ENCODE measurements at regions not wholly inside any gene's neighbourhood (a gene's known extent, or its start where the extent isn't known, plus 50 kb on each side); places are given as distances from the start of the nearest gene placed in this dataset.
"Not testable (repeated sequence)": the region's sequence is repeated elsewhere in the genome, so short reads cannot be mapped to it uniquely, and the experiment has no call there.

DNA sequence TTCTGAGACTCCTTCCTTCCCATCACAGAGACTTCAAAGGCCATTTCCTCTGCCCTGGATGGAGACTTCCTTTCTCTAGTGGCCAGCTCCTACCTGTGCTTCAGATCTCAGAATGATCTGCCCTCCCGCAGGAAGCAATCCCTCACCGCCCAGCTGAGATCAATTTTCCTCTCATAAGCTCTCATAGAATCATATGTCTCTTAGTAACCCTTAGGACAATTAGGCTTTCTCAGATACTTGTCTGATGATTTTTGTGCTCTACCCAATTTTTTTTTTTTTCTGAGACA, 212.6 kb upstream of the PRSS58 start:
- no peak overlapping the region for H3K4me3 ChIP-seq (ENCODE audit: low read depth, low read length)
- TF ChIP-seq, protein P1, sequence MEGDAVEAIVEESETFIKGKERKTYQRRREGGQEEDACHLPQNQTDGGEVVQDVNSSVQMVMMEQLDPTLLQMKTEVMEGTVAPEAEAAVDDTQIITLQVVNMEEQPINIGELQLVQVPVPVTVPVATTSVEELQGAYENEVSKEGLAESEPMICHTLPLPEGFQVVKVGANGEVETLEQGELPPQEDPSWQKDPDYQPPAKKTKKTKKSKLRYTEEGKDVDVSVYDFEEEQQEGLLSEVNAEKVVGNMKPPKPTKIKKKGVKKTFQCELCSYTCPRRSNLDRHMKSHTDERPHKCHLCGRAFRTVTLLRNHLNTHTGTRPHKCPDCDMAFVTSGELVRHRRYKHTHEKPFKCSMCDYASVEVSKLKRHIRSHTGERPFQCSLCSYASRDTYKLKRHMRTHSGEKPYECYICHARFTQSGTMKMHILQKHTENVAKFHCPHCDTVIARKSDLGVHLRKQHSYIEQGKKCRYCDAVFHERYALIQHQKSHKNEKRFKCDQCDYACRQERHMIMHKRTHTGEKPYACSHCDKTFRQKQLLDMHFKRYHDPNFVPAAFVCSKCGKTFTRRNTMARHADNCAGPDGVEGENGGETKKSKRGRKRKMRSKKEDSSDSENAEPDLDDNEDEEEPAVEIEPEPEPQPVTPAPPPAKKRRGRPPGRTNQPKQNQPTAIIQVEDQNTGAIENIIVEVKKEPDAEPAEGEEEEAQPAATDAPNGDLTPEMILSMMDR (IDR thresholded peaks at IDR 0.05; ENCODE audit: low read depth, low read length), result no peak

DNA sequence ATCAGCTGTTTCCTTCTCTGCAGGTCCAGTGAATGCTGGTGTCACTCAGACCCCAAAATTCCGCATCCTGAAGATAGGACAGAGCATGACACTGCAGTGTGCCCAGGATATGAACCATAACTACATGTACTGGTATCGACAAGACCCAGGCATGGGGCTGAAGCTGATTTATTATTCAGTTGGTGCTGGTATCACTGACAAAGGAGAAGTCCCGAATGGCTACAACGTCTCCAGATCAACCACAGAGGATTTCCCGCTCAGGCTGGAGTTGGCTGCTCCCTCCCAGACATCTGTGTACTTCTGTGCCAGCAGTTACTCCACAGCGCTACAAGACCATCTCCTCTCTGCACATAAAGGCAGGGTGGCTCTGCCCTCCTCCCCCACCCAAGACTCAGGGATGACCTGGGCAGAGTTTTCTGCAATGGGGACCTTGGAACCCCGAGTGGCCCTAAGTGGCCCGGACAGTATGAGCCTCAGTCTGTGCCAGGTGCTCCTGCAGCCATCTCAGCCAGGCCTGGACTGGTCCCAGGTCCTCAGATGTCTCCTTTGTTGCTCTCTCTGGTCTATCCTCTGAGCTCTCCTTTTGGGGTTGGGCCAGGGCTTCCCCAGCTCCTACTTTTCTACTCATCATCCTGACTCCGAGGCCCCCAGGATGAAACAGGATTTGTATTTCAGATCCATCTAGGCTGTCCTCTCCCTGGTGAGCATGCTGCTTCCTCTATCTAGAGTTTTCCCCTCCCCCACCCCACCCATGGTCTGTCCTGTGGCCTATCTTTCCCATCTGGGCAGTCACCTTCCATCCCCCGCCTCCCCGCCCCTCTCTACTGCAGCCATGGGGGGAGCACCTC, 212.1 kb upstream of the PRSS58 start:
- no peak overlapping the region for H3K4me3 ChIP-seq (ENCODE audit: low read depth, low read length)
- TF ChIP-seq, protein P1 (IDR thresholded peaks at IDR 0.05; ENCODE audit: low read depth, low read length), result no peak

DNA sequence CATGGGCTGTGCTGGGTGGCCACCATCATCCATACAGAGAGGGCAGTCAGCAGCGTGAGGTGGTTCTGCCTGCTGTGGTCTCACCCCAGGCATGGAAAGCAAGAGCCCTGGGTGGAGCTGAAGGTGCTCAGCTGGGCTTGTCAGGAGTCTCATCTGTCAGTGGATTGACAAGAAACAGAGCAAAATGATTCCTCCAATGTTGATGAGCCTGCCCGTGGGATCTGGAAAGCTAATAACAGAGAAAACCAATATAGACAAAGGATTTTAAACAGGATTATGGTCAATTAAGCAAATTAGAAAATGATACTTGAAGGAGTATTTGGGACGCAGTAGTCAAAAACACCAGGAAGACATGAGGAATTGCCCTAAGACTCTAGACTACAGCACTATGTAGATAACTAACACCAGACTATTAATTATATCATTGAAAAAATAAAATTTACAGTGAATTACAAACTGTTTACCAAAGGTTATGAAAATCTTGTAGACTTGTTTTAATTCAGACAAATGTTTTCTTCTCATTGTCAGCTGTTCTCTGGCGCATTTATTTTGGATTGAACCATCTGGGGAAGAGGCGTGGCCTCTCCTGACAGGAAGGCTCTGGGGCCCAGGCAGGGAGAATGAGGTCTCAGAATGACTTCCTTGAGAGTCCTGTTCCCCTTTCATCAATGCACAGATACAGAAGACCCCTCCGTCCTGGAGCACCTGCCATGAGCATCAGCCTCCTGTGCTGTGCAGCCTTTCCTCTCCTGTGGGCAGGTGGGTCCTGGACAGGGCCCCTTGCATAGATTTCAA, 211.2 kb upstream of the PRSS58 start:
- TF ChIP-seq, protein P1 (IDR thresholded peaks at IDR 0.05; ENCODE audit: low read depth, low read length), result no peak
- H3K4me3 ChIP-seq (ENCODE audit: low read depth, low read length), result no peak overlapping the region

DNA sequence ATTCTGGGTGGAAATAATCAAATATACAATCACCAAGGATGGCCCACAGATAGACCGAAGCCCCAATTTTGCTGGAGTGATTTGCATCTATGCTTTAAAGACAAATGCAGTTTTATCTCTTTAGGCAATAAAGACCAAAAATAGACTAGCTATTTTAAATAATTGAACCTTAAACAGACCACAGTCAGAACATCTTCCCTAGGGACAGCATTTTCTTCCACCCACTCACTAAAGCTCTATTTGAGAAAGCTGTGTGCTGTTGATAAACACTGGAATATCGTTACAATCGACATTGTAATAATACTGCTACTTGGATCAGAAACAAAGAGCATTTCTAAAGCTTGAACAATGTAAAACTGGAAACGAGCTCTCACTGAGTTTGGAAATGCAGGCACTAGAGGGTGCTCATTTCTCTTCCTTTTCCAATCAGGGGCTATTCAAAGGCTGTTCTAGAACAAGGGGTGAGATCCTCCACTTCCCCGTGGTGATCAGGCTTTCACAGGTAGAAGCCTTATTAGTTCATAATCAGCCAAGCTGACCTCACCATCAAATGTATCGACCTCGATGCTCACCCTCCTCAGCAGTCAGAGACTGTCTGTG, 209.3 kb upstream of the PRSS58 start:
- not testable (repeated sequence) for H3K4me3 ChIP-seq (ENCODE audit: low read depth, low read length)

DNA sequence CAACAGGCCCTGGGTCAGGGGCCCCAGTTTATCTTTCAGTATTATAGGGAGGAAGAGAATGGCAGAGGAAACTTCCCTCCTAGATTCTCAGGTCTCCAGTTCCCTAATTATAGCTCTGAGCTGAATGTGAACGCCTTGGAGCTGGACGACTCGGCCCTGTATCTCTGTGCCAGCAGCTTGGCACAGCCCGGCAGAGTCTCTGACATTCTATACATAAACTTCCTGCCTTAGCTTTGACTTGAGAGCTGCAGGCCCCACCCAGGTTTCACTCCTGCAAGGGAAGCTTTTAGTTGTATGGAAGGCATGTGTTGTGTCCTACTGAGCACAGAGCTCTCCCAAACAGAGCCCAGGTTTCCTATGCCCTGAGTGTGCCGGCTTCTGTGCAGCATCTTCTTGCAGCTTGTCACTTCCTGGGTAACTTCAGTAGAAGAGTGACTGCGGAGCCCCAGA, 205.6 kb upstream of the PRSS58 start:
- TF ChIP-seq, protein P1 (IDR thresholded peaks at IDR 0.05; ENCODE audit: low read depth, low read length), result no peak
- no peak overlapping the region for H3K4me3 ChIP-seq (ENCODE audit: low read depth, low read length)

DNA sequence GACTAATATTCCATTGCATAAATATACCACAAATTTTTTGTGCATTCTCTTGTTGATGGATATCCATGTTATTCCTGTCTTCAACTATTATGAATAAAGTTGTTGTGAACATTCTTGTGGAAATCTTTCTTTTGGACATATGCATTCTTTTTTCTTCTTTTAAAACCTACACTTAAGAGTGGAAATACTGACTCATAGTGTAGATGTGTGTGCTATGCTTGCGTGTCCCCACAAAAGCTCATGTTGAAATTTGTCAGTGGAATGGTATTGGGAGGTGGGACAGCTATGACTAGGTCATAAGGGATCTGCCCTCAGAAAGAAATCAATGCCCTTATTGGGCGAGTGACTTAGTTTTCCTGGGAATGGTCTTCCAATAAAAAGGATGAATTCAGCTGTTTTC, 203.6 kb upstream of the PRSS58 start:
- no peak overlapping the region for H3K4me3 ChIP-seq (ENCODE audit: low read depth, low read length)
- TF ChIP-seq, protein P1 (IDR thresholded peaks at IDR 0.05; ENCODE audit: low read depth, low read length), result no peak

DNA sequence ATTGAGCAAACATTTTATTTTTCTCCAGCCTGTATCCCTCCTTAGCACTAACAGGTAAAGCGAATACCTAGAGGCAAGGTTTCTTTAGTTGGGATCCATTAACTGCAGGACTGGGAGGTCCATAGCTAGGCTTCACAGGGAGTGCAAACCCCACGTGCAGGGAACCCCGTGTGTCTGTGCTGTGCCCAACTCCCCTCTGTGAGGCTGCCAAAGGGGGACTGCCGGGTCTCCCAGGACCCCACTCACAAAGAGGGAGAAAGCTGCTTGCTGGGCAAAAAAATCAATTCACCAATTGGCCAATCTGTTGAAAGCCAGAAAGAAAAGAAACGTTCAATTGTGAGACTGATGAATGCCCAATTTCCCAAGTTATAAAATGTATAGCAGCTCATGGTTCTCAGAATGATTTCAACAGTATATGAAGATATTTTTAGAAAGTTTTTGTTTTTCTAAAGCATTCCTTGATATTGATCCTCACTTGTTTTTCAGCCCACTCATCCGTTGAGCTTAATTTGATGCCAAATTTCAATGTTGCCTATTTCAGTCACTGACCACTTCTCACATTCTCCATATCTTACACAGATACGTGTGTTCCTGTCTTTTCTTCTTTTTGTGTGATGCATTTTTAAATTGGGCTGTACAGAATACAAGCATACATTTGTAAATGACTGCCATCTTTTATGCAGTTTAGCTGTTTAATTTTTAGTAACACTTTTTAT, 202.7 kb upstream of the PRSS58 start:
- TF ChIP-seq, protein P1 (IDR thresholded peaks at IDR 0.05; ENCODE audit: low read depth, low read length), result no peak
- H3K4me3 ChIP-seq (ENCODE audit: low read depth, low read length), result no peak overlapping the region
